Activated CD4-positive, alpha-beta T cell treated with anti-CD3 and anti-CD28 coated beads for 36 hours (primary cell): ENCODE measurements at regions not wholly inside any gene's neighbourhood (a gene's known extent, or its start where the extent isn't known, plus 50 kb on each side); places are given as distances from the start of the nearest gene placed in this dataset.
"Not testable (repeated sequence)": the region's sequence is repeated elsewhere in the genome, so short reads cannot be mapped to it uniquely, and the experiment has no call there.

Source experiments
- ATAC-seq: fragments of 200-7000 bp; cut with Tn5 transposase; one replicate; pipeline ENCODE4 v1.10.0; 2021; ENCODE audit warnings: mild to moderate bottlenecking, moderate library complexity
- CTCF ChIA-PET: fragments of 350-600 bp; sonication (Branson Sonifier 250); formaldehyde crosslinking; loops from one replicate; lab custom pipeline; 2021; ENCODE audit warnings: antibody characterized with exemption; lab: Charles Lee
- POLR2A ChIA-PET: fragments of 350-600 bp; sonication (Branson Sonifier 250); formaldehyde crosslinking; loops from one replicate; lab custom pipeline; 2021; ENCODE audit warnings: antibody characterized with exemption, inconsistent platforms; lab: Charles Lee
- DNase-seq: peaks from one replicate; pipeline ENCODE4 v3.0.0-alpha.2; 2020
- H3K27ac Mint-ChIP-seq: one replicate; pipeline ENCODE4 v1.8.0; 2021; ENCODE audit warnings: mixed read lengths
- H3K27me3 Mint-ChIP-seq: one replicate; pipeline ENCODE4 v1.8.0; 2021; ENCODE audit warnings: mixed read lengths
- H3K36me3 Mint-ChIP-seq: one replicate; pipeline ENCODE4 v1.8.0; 2021; ENCODE audit warnings: low read depth, mixed read lengths
- H3K4me1 Mint-ChIP-seq: one replicate; pipeline ENCODE4 v1.8.0; 2021; ENCODE audit warnings: mixed read lengths
- H3K4me3 Mint-ChIP-seq: one replicate; pipeline ENCODE4 v1.8.0; 2021; ENCODE audit warnings: mild to moderate bottlenecking, moderate library complexity, mixed read lengths
- H3K9me3 Mint-ChIP-seq: one replicate; pipeline ENCODE4 v1.8.0; 2021; ENCODE audit warnings: low read depth, mixed read lengths
- intact Hi-C, 2 experiments: fragments of 100-400 bp; cut with DNase I in 1 of 2; cut with micrococcal nuclease in 1 of 2; formaldehyde crosslinking; loops; one replicate each; pipeline versions ENCODE4 v1.14.2 to v1.15.1; 2022 to 2024; cut with DNase I, micrococcal nuclease

- intact Hi-C loops: no loop called here
- CTCF ChIA-PET: no interaction called here
- Mint-ChIP-seq H3K27ac (no peak overlapping the region), H3K4me1 (no peaks in the 10 kb centered on the region), H3K9me3 (peaks cover 7% of the 10 kb centered on the region), H3K36me3 (no peaks in the 10 kb centered on the region), H3K27me3 (peaks cover 20% of the 10 kb centered on the region), H3K4me3 (no peak overlapping the region)
- no peak for ATAC-seq
- POLR2A ChIA-PET: no interaction called here
- DNase-seq: no peak
These were observed 617.7 kb downstream of the IRS1 start for GRCh38 chr2:226181909-226182308.

GRCh38 chr2:226180281-226180884, 619.2 kb downstream of the IRS1 start:
- H3K4me3 Mint-ChIP-seq: no peak overlapping the region
- peaks cover 10% of the 10 kb centered on the region for H3K9me3 Mint-ChIP-seq
- ChIA-PET POLR2A (no interaction called here), CTCF (no interaction called here)
- peaks cover 18% of the 10 kb centered on the region for H3K27me3 Mint-ChIP-seq
- DNase-seq: no peak
- intact Hi-C loops: no loop called here
- no peaks in the 10 kb centered on the region for H3K36me3 Mint-ChIP-seq
- no peaks in the 10 kb centered on the region for H3K4me1 Mint-ChIP-seq
- H3K27ac Mint-ChIP-seq: no peak overlapping the region
- ATAC-seq: no peak

GRCh38 chr2:226179010-226179409, 620.6 kb downstream of the IRS1 start:
- POLR2A ChIA-PET: interaction anchor here (0.8 kb wide), 1 partner anchor 9 kb away, joined by 5 read pairs; no protein-coding TSS in a partner anchor
- DNase-seq: no peak
- Mint-ChIP-seq H3K4me1 (no peaks in the 10 kb centered on the region), H3K36me3 (no peaks in the 10 kb centered on the region), H3K27ac (no peak overlapping the region), H3K4me3 (no peak overlapping the region), H3K27me3 (peaks cover 15% of the 10 kb centered on the region), H3K9me3 (peaks cover 10% of the 10 kb centered on the region)
- CTCF ChIA-PET: no interaction called here
- ATAC-seq: no peak
- intact Hi-C loops: no loop called here

GRCh38 chr2:226176283-226176984, 623.2 kb downstream of the IRS1 start:
- Mint-ChIP-seq H3K4me1 (no peaks in the 10 kb centered on the region), H3K4me3 (no peak overlapping the region), H3K27me3 (peaks cover 5% of the 10 kb centered on the region), H3K36me3 (no peaks in the 10 kb centered on the region), H3K27ac (no peak overlapping the region), H3K9me3 (peaks cover 10% of the 10 kb centered on the region)
- CTCF ChIA-PET: interaction anchor here (0.7 kb wide), 1 partner anchor 416 kb away, joined by 3 read pairs; no protein-coding TSS in a partner anchor
- ATAC-seq (no peak), DNase-seq (no peak)
- intact Hi-C loops: no loop called here
- POLR2A ChIA-PET: no interaction called here

- DNase-seq (no peak), ATAC-seq (no peak)
- Mint-ChIP-seq H3K27ac (no peak overlapping the region), H3K4me3 (no peak overlapping the region), H3K27me3 (peaks cover 7% of the 10 kb centered on the region), H3K9me3 (peaks cover 8% of the 10 kb centered on the region), H3K4me1 (no peaks in the 10 kb centered on the region), H3K36me3 (no peaks in the 10 kb centered on the region)
- intact Hi-C loops: no loop called here
- ChIA-PET CTCF (no interaction called here), POLR2A (no interaction called here)
These were observed 625.2 kb downstream of the IRS1 start for GRCh38 chr2:226174390-226174789.

- Mint-ChIP-seq H3K4me1 (no peaks in the 10 kb centered on the region), H3K9me3 (peaks cover 3% of the 10 kb centered on the region), H3K27me3 (peaks cover 4% of the 10 kb centered on the region), H3K4me3 (no peak overlapping the region), H3K36me3 (no peaks in the 10 kb centered on the region), H3K27ac (no peak overlapping the region)
- ChIA-PET POLR2A (no interaction called here), CTCF (no interaction called here)
- ATAC-seq: no peak
- no peak for DNase-seq
- intact Hi-C loops: no loop called here
These were observed 626.7 kb downstream of the IRS1 start for GRCh38 chr2:226172939-226173338.

- H3K36me3 Mint-ChIP-seq: no peaks in the 10 kb centered on the region
- CTCF ChIA-PET: interaction anchor here (1.0 kb wide), 1 partner anchor 11 kb away, joined by 4 read pairs; no protein-coding TSS in a partner anchor
- POLR2A ChIA-PET: no interaction called here
These were observed 627.3 kb downstream of the IRS1 start for GRCh38 chr2:226172309-226172708.

GRCh38 chr2:226169751-226170581, 629.7 kb downstream of the IRS1 start:
- Mint-ChIP-seq H3K36me3 (no peaks in the 10 kb centered on the region), H3K27ac (no peak overlapping the region), H3K9me3 (no peaks in the 10 kb centered on the region), H3K4me1 (no peaks in the 10 kb centered on the region), H3K4me3 (no peak overlapping the region), H3K27me3 (peaks cover 4% of the 10 kb centered on the region)
- no peak for ATAC-seq
- DNase-seq: no peak
- ChIA-PET CTCF (interaction anchor here (0.7 to 1.4 kb wide), 2 partner anchors 18 to 171 kb away, joined by 3 to 4 read pairs; no protein-coding TSS in a partner anchor), POLR2A (interaction anchor here (0.9 kb wide), 1 partner anchor 9 kb away, joined by 5 read pairs; no protein-coding TSS in a partner anchor)
- intact Hi-C loops: no loop called here

More at GRCh38 chr2:226172309-226172708, 627.3 kb downstream of the IRS1 start:
- peaks cover 3% of the 10 kb centered on the region for H3K9me3 Mint-ChIP-seq
- intact Hi-C loops: no loop called here
- no peak for ATAC-seq
- H3K27me3 Mint-ChIP-seq: peaks cover 4% of the 10 kb centered on the region
- H3K4me1 Mint-ChIP-seq: no peaks in the 10 kb centered on the region
- H3K4me3 Mint-ChIP-seq: no peak overlapping the region
- no peak for DNase-seq
- H3K27ac Mint-ChIP-seq: no peak overlapping the region

GRCh38 chr2:226168496-226169160, 631.0 kb downstream of the IRS1 start:
- Mint-ChIP-seq H3K36me3 (no peaks in the 10 kb centered on the region), H3K4me3 (no peak overlapping the region), H3K27ac (no peak overlapping the region), H3K9me3 (no peaks in the 10 kb centered on the region), H3K4me1 (no peaks in the 10 kb centered on the region), H3K27me3 (peaks cover 2% of the 10 kb centered on the region)
- ChIA-PET POLR2A (no interaction called here), CTCF (no interaction called here)
- DNase-seq (no peak), ATAC-seq (no peak)
- intact Hi-C loops: no loop called here

GRCh38 chr2:226164512-226164911, 635.1 kb downstream of the IRS1 start:
- no peak for ATAC-seq
- intact Hi-C loops: no loop called here
- no peak overlapping the region for H3K4me3 Mint-ChIP-seq
- ChIA-PET CTCF (no interaction called here), POLR2A (no interaction called here)
- H3K9me3 Mint-ChIP-seq: no peaks in the 10 kb centered on the region
- no peaks in the 10 kb centered on the region for H3K4me1 Mint-ChIP-seq
- H3K27me3 Mint-ChIP-seq: no peaks in the 10 kb centered on the region
- no peak overlapping the region for H3K27ac Mint-ChIP-seq
- no peak for DNase-seq
- H3K36me3 Mint-ChIP-seq: no peaks in the 10 kb centered on the region

- DNase-seq, H3K4me3 Mint-ChIP-seq, H3K4me1 Mint-ChIP-seq, ATAC-seq, H3K27me3 Mint-ChIP-seq, POLR2A ChIA-PET, H3K27ac Mint-ChIP-seq, intact Hi-C loops, H3K36me3 Mint-ChIP-seq, H3K9me3 Mint-ChIP-seq: not testable (repeated sequence)
- CTCF ChIA-PET: interaction anchor here (0.7 kb wide), 1 partner anchor 331 kb away, joined by 3 read pairs; no protein-coding TSS in a partner anchor
These were observed 639.0 kb downstream of the IRS1 start for GRCh38 chr2:226160617-226161016.
